GM21723 (cell line): ENCODE measurements at regions not wholly inside any gene's neighbourhood (a gene's known extent, or its start where the extent isn't known, plus 50 kb on each side); places are given as distances from the start of the nearest gene placed in this dataset.

Experiments
- ATAC-seq: cut with Tn5 transposase; IDR thresholded peaks from one replicate; pipeline ENCODE4 v1.9.1; 2021; ENCODE audit warnings: mild to moderate bottlenecking, moderate library complexity; ENCODE audit not compliant: unreplicated experiment

DNA sequence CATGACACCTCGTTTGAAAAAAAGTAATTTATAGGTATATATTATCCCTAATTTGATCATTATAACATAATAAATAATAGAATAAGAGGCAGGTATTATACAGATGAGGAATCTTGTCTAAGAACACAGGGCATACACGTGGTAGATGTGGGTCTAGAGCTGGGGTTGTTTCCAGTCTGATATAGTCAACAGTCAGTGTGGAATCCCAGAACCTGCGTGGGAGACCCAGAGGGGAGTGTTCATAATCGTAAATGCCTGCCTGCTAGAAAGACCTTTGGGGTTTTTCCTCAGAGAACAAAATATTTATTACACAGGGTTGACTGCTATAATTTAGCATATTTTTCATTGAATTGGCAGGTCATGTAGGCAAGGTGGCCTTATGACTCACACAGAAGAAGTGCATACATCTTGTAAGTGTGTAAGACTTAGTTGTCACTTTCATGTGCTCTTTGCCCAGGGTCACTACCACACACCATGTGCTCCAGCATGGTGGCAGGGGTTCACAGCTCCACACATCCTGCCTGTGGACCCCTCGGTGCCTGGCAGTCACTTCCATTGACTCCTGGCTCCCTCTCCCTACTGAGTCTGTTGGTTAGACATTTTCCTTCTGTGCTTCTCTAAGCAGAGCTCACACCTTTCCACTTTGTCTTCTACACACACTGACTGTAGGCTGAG lies 94.9 kb upstream of the IKZF1 start:
- ATAC-seq: no peak

DNA sequence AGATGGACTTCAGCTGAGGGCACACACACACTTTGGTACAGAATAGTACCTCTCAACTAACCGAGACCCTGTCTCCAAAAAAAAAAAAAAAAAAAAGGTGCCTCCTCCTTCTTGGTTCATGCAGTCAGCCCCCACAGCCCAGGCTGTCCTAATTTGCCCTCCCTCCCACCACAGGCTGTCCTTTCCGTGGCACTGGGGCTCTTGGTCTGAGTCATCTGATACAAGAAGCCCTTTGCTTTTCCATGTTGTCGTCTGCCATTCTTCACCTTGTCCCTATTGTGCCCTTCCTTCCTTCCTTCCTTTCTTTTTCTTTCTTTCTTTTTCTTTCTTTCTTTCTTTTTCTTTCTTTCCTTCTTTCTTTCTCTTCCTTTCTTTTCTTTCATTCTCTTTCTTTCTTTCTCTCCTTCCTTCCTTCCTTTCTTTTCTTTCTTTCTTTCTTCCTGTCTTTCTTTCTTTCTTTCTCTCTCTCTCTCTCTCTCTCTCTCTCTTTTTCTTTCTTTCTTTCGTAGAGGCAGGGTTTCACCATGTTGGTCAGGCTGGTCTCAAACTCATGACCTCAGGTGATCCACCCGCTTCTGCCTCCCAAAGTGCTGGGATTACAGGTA lies 96.0 kb upstream of the IKZF1 start:
- ATAC-seq: no peak

DNA sequence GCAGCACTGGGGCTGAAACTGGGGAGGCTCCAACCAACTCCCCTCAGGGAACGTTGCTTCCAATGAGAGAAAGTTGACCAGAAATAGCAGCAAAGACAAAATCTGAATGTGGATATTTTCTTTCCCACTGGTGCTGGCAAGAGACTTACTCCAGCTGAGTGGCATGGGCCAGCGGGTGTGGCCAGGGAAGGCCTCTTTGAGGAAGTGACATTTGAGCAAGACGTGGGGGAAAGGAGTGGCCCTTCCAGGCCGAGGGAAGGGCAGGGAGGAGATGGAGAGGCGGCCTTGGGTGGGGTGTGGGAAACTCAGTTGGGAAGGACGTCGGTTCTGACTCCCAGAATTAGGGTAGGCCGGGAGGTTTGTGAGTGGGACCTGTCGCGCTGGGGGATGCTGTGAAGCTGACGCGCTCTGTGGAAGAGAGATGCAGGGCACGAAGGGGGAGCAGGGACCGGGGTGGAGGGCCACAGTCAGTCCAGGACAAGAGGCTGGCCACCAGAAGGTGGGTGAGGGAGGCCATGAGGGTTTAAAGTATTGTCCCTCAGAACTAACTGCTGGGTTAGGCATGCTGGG lies 96.7 kb upstream of the IKZF1 start:
- ATAC-seq: no peak

GRCh38 chr7:50207251-50207564 lies 97.3 kb upstream of the IKZF1 start:
- no peak for ATAC-seq

- no peak for ATAC-seq
Measured at GRCh38 chr7:50206453-50207250, 97.9 kb upstream of the IKZF1 start.

DNA sequence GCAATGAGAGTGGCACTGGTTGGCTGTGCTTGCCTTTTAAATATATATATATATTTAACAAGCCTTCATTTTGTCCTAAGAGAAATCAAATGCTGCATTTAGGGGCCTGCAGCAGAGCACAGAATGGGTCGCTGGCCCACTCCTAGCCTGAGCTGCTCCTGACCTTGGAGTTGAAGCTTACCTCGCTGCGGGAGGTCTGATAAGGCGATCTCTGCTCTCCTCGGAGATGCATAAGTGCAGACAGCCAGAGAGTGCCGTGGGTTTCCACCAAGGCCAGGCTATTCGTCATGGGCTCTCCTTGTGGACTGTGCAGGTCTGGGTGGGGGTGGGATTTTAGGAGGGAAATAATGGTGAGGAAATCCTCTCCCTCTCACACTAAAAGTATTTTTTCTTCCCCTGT lies 99.5 kb upstream of the IKZF1 start:
- ATAC-seq: peak; percentile 21

- ATAC-seq: no peak
Measured at GRCh38 chr7:50204581-50204980, 99.9 kb upstream of the IKZF1 start.

DNA sequence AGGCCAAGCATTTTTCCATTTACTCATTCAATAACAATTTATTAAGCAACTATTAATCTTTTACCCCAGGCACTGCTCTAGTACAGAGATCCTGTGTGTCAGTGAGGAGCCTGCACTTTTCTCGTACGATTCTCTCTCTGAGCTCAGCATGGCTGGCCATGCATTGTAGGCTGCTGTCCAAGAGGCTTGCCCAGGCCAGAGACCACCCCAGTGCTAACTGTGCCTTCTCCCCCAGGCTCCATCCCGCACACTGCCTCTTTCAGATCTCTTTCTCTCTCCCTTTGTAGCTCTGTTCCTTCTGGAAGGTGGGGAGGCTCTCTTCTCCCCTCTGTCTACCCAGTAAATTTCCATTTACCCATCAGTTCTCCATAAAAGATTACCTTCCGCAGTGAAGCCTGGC lies 101.0 kb upstream of the IKZF1 start:
- ATAC-seq: no peak

- ATAC-seq: no peak
Measured at GRCh38 chr7:50202052-50202555, 102.4 kb upstream of the IKZF1 start.

DNA sequence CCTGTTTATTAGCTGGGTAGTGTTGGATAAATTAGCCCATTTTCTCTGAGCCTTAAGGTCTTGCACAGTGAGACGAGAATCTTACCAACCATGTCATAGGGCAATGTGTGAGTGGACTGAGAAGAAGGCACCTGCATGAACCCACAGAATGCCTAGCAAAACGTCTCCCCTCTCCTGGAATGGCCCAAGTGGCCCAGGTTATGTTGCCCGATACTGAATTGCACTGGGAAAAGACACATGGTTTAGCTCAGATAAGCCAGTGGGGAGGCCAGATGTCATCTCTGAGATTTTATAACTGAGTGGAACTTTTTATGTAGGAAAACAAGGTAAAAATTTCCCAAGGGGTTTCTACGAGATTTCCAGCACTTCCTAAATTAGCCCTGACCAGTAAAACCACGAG lies 104.7 kb upstream of the IKZF1 start:
- ATAC-seq: no peak

- peak; percentile 60 for ATAC-seq
Measured at GRCh38 chr7:50197549-50197948, 104.5 kb upstream of the ZPBP start.

- ATAC-seq: no peak
Measured at GRCh38 chr7:50196719-50197118, 103.7 kb upstream of the ZPBP start.

DNA sequence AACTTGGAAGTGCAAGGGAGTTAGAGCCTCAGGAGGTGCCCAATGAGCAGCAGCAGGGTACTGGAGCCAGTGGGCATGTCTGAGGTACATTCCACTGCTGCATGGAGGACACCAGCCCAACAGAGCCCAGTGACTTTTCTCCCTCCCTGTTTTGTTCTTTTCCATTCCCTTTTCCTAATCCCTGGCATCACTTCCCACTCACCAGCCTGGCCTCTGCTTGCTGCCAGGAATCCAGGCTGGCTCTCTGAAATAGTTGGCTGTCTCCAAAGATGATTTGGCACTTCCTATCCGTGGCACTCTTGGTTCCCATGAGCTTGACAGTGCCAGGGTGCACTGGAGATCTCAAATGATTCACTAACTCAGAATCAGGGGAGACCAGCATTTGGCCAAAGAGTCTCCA lies 97.7 kb upstream of the ZPBP start:
- no peak for ATAC-seq

DNA sequence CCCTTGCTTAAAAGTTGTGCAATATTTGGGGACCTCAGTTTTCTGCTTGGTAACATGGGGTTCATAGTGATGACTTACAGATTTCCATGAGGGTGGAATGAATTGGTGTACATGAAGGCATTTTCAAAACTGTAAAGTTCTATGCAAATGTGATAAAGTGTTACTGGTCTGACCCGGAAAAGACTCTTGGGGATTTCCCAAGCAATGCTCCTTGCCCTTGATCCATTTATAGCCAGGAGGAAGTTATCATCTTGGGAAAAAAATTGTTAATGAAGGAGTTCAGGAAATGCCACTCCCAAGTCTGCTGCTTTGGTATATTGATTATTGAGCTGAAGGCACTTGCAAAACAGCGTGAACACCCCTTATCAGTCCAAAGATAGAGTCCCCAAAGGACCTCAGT lies 96.3 kb upstream of the ZPBP start:
- no peak for ATAC-seq

GRCh38 chr7:50185951-50186682 lies 93.1 kb upstream of the ZPBP start:
- no peak for ATAC-seq

GRCh38 chr7:50185208-50185607 lies 92.2 kb upstream of the ZPBP start:
- ATAC-seq: no peak

- ATAC-seq: no peak
Measured at GRCh38 chr7:50184271-50184990, 91.4 kb upstream of the ZPBP start.

- ATAC-seq: no peak
Measured at GRCh38 chr7:50182759-50183158, 89.7 kb upstream of the ZPBP start.

GRCh38 chr7:50181081-50181480 lies 88.0 kb upstream of the ZPBP start:
- ATAC-seq: no peak

- ATAC-seq: no peak
Measured at GRCh38 chr7:50178166-50178565, 85.1 kb upstream of the ZPBP start.
